Right kidney (tissue), 1 donor: ENCODE measurements at regions not wholly inside any gene's neighbourhood (a gene's known extent, or its start where the extent isn't known, plus 50 kb on each side); places are given as distances from the start of the nearest gene placed in this dataset.

Experiments used
- DNase-seq: peaks from one replicate; pipeline ENCODE4 v3.0.0-alpha.2; 2016

- no peak for DNase-seq
These were observed 73.4 kb upstream of the TP63 start for GRCh38 chr3:189557824-189558223.

- no peak for DNase-seq
These were observed 69.9 kb upstream of the TP63 start for GRCh38 chr3:189561256-189561655.

GRCh38 chr3:189563853-189564563, 67.2 kb upstream of the TP63 start:
- DNase-seq = no peak

- no peak for DNase-seq
These were observed 64.5 kb upstream of the TP63 start for GRCh38 chr3:189566550-189567130.

- DNase-seq = no peak
These were observed 63.9 kb upstream of the TP63 start for GRCh38 chr3:189567322-189567721.

GRCh38 chr3:189567766-189568420, 63.3 kb upstream of the TP63 start:
- DNase-seq = no peak

GRCh38 chr3:189568961-189569360, 62.2 kb upstream of the TP63 start:
- no peak for DNase-seq

- DNase-seq = no peak
These were observed 61.7 kb upstream of the TP63 start for GRCh38 chr3:189569473-189569872.

- DNase-seq = no peak
These were observed 60.3 kb upstream of the TP63 start for GRCh38 chr3:189570916-189571315.

GRCh38 chr3:189572249-189572648, 58.9 kb upstream of the TP63 start:
- DNase-seq = no peak

GRCh38 chr3:189573004-189573403, 58.2 kb upstream of the TP63 start:
- DNase-seq = no peak

GRCh38 chr3:189576486-189576885, 54.7 kb upstream of the TP63 start:
- DNase-seq = no peak

- no peak for DNase-seq
These were observed 53.9 kb upstream of the TP63 start for GRCh38 chr3:189577050-189577951.

- no peak for DNase-seq
These were observed 51.0 kb upstream of the TP63 start for GRCh38 chr3:189580190-189580589.
